Retinal pigment epithelial cell (primary cell): ENCODE measurements at regions not wholly inside any gene's neighbourhood (a gene's known extent, or its start where the extent isn't known, plus 50 kb on each side); places are given as distances from the start of the nearest gene placed in this dataset.

Experiments
- DNase-seq: peaks from one replicate; pipeline ENCODE4 v3.0.0-alpha.2; 2010; ENCODE audit warnings: low read depth
- H3K4me3 ChIP-seq: 2 replicates; pipeline ENCODE4 v1.5.1; 2011; ENCODE audit warnings: mild to moderate bottlenecking, low read length, control low read depth, moderate library complexity
- CTCF ChIP-seq: conservative IDR thresholded peaks from 2 replicates; pipeline ENCODE4 v1.5.1; 2011; ENCODE audit warnings: low read depth, low read length, control low read depth, inconsistent platforms

GRCh38 chr6:80922916-80923455, 816.5 kb downstream of the BCKDHB start:
- DNase-seq: peak; percentile 21
- no peak overlapping the region for H3K4me3 ChIP-seq
- TF ChIP-seq CTCF: no peak

- no peak overlapping the region for H3K4me3 ChIP-seq
- no peak for TF ChIP-seq CTCF
- no peak for DNase-seq
These were observed 815.5 kb downstream of the BCKDHB start for GRCh38 chr6:80921861-80922460.

GRCh38 chr6:80907831-80908230, 801.4 kb downstream of the BCKDHB start:
- TF ChIP-seq CTCF: no peak
- no peak overlapping the region for H3K4me3 ChIP-seq
- no peak for DNase-seq

- no peak for DNase-seq
- no peak for TF ChIP-seq CTCF
- no peak overlapping the region for H3K4me3 ChIP-seq
These were observed 797.2 kb downstream of the BCKDHB start for GRCh38 chr6:80903711-80904110.

- no peak overlapping the region for H3K4me3 ChIP-seq
- no peak for TF ChIP-seq CTCF
- DNase-seq: no peak
These were observed 780.0 kb downstream of the BCKDHB start for GRCh38 chr6:80886475-80886874.

GRCh38 chr6:80872951-80873308, 766.5 kb downstream of the BCKDHB start:
- H3K4me3 ChIP-seq: no peak overlapping the region
- no peak for DNase-seq
- TF ChIP-seq CTCF: no peak

- no peak overlapping the region for H3K4me3 ChIP-seq
- no peak for TF ChIP-seq CTCF
- DNase-seq: no peak
These were observed 765.9 kb downstream of the BCKDHB start for GRCh38 chr6:80872199-80872950.
